HL-60 (cell line): ENCODE measurements at regions not wholly inside any gene's neighbourhood (a gene's known extent, or its start where the extent isn't known, plus 50 kb on each side); places are given as distances from the start of the nearest gene placed in this dataset.

Experiments
- REST ChIP-seq: IDR thresholded peaks from 2 replicates; pipeline ENCODE4 v1.6.1; 2012; ENCODE audit warnings: low read depth; ENCODE audit not compliant: insufficient replicate concordance
- SPI1 ChIP-seq: IDR thresholded peaks from 2 replicates; pipeline ENCODE4 v1.6.1; 2012; ENCODE audit warnings: low read depth, mild to moderate bottlenecking, borderline replicate concordance
- TF ChIP-seq, protein P1 (sequence below): IDR thresholded peaks from one replicate; pipeline ENCODE4 v1.5.1; 2011; ENCODE audit warnings: low read length, control low read depth, inconsistent platforms; ENCODE audit not compliant: insufficient read depth

- no peak for TF ChIP-seq REST
- TF ChIP-seq, protein P1, sequence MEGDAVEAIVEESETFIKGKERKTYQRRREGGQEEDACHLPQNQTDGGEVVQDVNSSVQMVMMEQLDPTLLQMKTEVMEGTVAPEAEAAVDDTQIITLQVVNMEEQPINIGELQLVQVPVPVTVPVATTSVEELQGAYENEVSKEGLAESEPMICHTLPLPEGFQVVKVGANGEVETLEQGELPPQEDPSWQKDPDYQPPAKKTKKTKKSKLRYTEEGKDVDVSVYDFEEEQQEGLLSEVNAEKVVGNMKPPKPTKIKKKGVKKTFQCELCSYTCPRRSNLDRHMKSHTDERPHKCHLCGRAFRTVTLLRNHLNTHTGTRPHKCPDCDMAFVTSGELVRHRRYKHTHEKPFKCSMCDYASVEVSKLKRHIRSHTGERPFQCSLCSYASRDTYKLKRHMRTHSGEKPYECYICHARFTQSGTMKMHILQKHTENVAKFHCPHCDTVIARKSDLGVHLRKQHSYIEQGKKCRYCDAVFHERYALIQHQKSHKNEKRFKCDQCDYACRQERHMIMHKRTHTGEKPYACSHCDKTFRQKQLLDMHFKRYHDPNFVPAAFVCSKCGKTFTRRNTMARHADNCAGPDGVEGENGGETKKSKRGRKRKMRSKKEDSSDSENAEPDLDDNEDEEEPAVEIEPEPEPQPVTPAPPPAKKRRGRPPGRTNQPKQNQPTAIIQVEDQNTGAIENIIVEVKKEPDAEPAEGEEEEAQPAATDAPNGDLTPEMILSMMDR: no peak
- no peak for TF ChIP-seq SPI1
Observed at GRCh38 chr6:6780231-6780630, 191.7 kb downstream of the LY86 start.
